H9 (cell line): ENCODE measurements at regions not wholly inside any gene's neighbourhood (a gene's known extent, or its start where the extent isn't known, plus 50 kb on each side); places are given as distances from the start of the nearest gene placed in this dataset.
"Not testable (repeated sequence)": the region's sequence is repeated elsewhere in the genome, so short reads cannot be mapped to it uniquely, and the experiment has no call there.

Experiments
- DNase-seq: peaks from one replicate; pipeline ENCODE4 v3.0.0-alpha.2; 2017
- H2AFZ ChIP-seq: one replicate; pipeline ENCODE4 v1.6.1; 2013; ENCODE audit warnings: mild to moderate bottlenecking, low read length, control low read depth, moderate library complexity
- H2AK5ac ChIP-seq: 2 replicates; pipeline ENCODE4 v1.6.1; 2013; ENCODE audit warnings: low read length, control low read depth, mixed read lengths; ENCODE audit not compliant: insufficient read length
- H2BK120ac ChIP-seq: one replicate; pipeline ENCODE4 v1.6.1; 2013; ENCODE audit warnings: low read depth, mild to moderate bottlenecking, low read length, control low read depth, inconsistent platforms; ENCODE audit not compliant: poor library complexity, severe bottlenecking
- H2BK12ac ChIP-seq: 2 replicates; pipeline ENCODE4 v1.6.1; 2013; ENCODE audit warnings: low read length, control low read depth, mixed read lengths, low read depth; ENCODE audit not compliant: insufficient read length
- H2BK15ac ChIP-seq: 2 replicates; pipeline ENCODE4 v1.6.1; 2013; ENCODE audit warnings: low read depth, low read length, control low read depth
- H2BK20ac ChIP-seq: one replicate; pipeline ENCODE4 v1.6.1; 2013; ENCODE audit warnings: low read depth, mild to moderate bottlenecking, low read length, control low read depth, inconsistent platforms; ENCODE audit not compliant: poor library complexity, severe bottlenecking
- H2BK5ac ChIP-seq: 2 replicates; pipeline ENCODE4 v1.6.1; 2013; ENCODE audit warnings: low read length, control low read depth, mixed read lengths; ENCODE audit not compliant: insufficient read length
- H3K14ac ChIP-seq: 2 replicates; pipeline ENCODE4 v1.6.1; 2013; ENCODE audit warnings: low read length, control low read depth; ENCODE audit not compliant: insufficient read depth
- H3K18ac ChIP-seq: 2 replicates; pipeline ENCODE4 v1.6.1; 2013; ENCODE audit warnings: low read depth, mild to moderate bottlenecking, mixed read lengths, low read length, control low read depth; ENCODE audit not compliant: insufficient read length
- H3K23ac ChIP-seq: 2 replicates; pipeline ENCODE4 v1.6.1; 2013; ENCODE audit warnings: low read length, control low read depth, mixed read lengths, low read depth; ENCODE audit not compliant: insufficient read length
- H3K23me2 ChIP-seq: 2 replicates; pipeline ENCODE4 v1.6.1; 2013; ENCODE audit warnings: low read depth, mild to moderate bottlenecking, mixed read lengths, low read length, control low read depth; ENCODE audit not compliant: insufficient read length, poor library complexity, severe bottlenecking
- H3K27ac ChIP-seq: 2 replicates; pipeline ENCODE4 v1.5.1; 2013; ENCODE audit warnings: low read length, control low read depth, mixed read lengths, low read depth; ENCODE audit not compliant: insufficient read length
- H3K27me3 ChIP-seq: 2 replicates; pipeline ENCODE4 v1.6.1; 2013; ENCODE audit warnings: low read length, control low read depth, inconsistent platforms; ENCODE audit not compliant: insufficient read depth
- H3K4ac ChIP-seq: 2 replicates; pipeline ENCODE4 v1.6.1; 2013; ENCODE audit warnings: low read depth, mild to moderate bottlenecking, control low read depth, inconsistent platforms, low read length, moderate library complexity
- H3K4me1 ChIP-seq: 2 replicates; pipeline ENCODE4 v1.6.1; 2013; ENCODE audit warnings: low read length, control low read depth, inconsistent platforms; ENCODE audit not compliant: insufficient read depth
- H3K4me2 ChIP-seq: 2 replicates; pipeline ENCODE4 v1.6.1; 2013; ENCODE audit warnings: low read length, control low read depth, mixed read lengths; ENCODE audit not compliant: insufficient read length, insufficient read depth
- H3K56ac ChIP-seq: 2 replicates; pipeline ENCODE4 v1.6.1; 2013; ENCODE audit warnings: low read depth, mild to moderate bottlenecking, mixed read lengths, low read length, control low read depth; ENCODE audit not compliant: insufficient read length
- H3K79me1 ChIP-seq: 2 replicates; pipeline ENCODE4 v1.6.1; 2013; ENCODE audit warnings: low read depth, mild to moderate bottlenecking, moderate library complexity, low read length, control low read depth, inconsistent platforms; ENCODE audit not compliant: insufficient read depth, poor library complexity, severe bottlenecking
- H3K79me2 ChIP-seq: 2 replicates; pipeline ENCODE4 v1.6.1; 2013; ENCODE audit warnings: low read length, control low read depth, inconsistent platforms; ENCODE audit not compliant: insufficient read depth
- H3K9ac ChIP-seq: 2 replicates; pipeline ENCODE4 v1.6.1; 2013; ENCODE audit warnings: low read length, control low read depth, mixed read lengths; ENCODE audit not compliant: insufficient read length; ENCODE audit errors: extremely low read depth
- H3K9me3 ChIP-seq: one replicate; pipeline ENCODE4 v1.6.1; 2013; ENCODE audit warnings: low read depth, low read length, inconsistent platforms; ENCODE audit not compliant: control insufficient read depth
- H3T11ph ChIP-seq: one replicate; pipeline ENCODE4 v1.6.1; 2013; ENCODE audit warnings: mild to moderate bottlenecking, low read length, control low read depth, inconsistent platforms
- H4K20me1 ChIP-seq: one replicate; pipeline ENCODE4 v1.6.1; 2013; ENCODE audit not compliant: control insufficient read depth, insufficient read length, insufficient read depth
- H4K5ac ChIP-seq: 2 replicates; pipeline ENCODE4 v1.6.1; 2013; ENCODE audit warnings: low read depth, mild to moderate bottlenecking, mixed read lengths, low read length, control low read depth; ENCODE audit not compliant: insufficient read length
- H4K8ac ChIP-seq: replicated peaks from 2 replicates; pipeline ENCODE4 v1.6.1; 2013; ENCODE audit warnings: low read length, control low read depth, mixed read lengths, low read depth; ENCODE audit not compliant: insufficient read length
- H4K91ac ChIP-seq: 2 replicates; pipeline ENCODE4 v1.6.1; 2013; ENCODE audit warnings: low read depth, mild to moderate bottlenecking, moderate library complexity, mixed read lengths, low read length, control low read depth; ENCODE audit not compliant: insufficient read length
- H3K27ac Mint-ChIP-seq, 3 experiments: 2 replicates in 2 of 3; 3 replicates in 1 of 3; pipeline ENCODE4 v1.8.0; 2020 to 2021; ENCODE audit warnings: mixed read lengths in 3 of 3, mild to moderate bottlenecking in 1 of 3, moderate library complexity in 1 of 3
- H3K27me3 Mint-ChIP-seq: 2 replicates; pipeline ENCODE4 v1.8.0; 2021; ENCODE audit warnings: low read depth, mild to moderate bottlenecking, moderate library complexity, mixed read lengths
- H3K36me3 Mint-ChIP-seq, 3 experiments: 2 replicates in 2 of 3; 3 replicates in 1 of 3; pipeline ENCODE4 v1.8.0; 2020 to 2021; ENCODE audit warnings: low read depth in 3 of 3, mixed read lengths in 3 of 3; ENCODE audit not compliant: insufficient read depth in 1 of 3
- H3K4me1 Mint-ChIP-seq, 2 experiments: 2 replicates each; pipeline ENCODE4 v1.8.0; 2020; ENCODE audit warnings: mixed read lengths in 2 of 2
- H3K4me3 Mint-ChIP-seq, 2 experiments: 2 replicates in 1 of 2; 3 replicates in 1 of 2; pipeline ENCODE4 v1.8.0; 2020 to 2021; ENCODE audit warnings: mild to moderate bottlenecking in 2 of 2, mixed read lengths in 2 of 2, moderate library complexity in 1 of 2
- H3K9me3 Mint-ChIP-seq, 2 experiments: 2 replicates in 1 of 2; 3 replicates in 1 of 2; pipeline ENCODE4 v1.8.0; 2020; ENCODE audit warnings: mild to moderate bottlenecking in 2 of 2, mixed read lengths in 2 of 2, moderate library complexity in 1 of 2
- CTCF ChIP-seq: fragments of 200-600 bp; sonication (generic); conservative IDR thresholded peaks from 3 replicates; pipeline ENCODE4 v1.8.0; 2021; ENCODE audit warnings: antibody characterized with exemption, mild to moderate bottlenecking
- WGBS: extraction: QIAGEN DNeasy Blood & Tissue Kit; methylation state at CpG from one replicate; pipeline ENCODE4 v1.1.7; 2013; ENCODE audit warnings: missing lambda C conversion rate, low lambda C conversion rate, mixed read lengths; ENCODE audit not compliant: insufficient read length; ENCODE audit errors: extremely low coverage; 5-methylcytosine and 5-hydroxymethylcytosine counted together

DNA sequence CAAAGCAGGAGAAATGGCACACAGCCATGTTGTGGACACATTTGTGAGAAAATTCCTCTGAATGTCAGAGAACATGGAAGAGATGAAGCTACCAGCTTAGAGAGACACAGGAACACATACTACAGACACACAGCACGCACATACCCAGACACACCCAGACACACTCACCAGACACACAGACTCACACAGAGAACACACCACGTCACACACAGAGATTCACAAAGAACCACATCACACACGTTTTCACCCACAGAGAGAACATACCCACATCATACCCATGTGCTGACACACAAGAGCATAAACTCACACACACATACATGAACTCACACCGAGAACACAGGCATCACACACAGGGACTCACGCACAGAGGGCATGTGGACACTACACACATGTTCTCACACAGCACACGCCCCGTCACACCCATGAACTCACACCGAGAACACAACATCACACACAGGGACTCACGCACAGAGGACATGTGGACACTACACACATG is 124.9 kb downstream of the METRNL start:
- no peaks in the 10 kb centered on the region for H3K23me2 ChIP-seq
- H2AK5ac ChIP-seq: no peak overlapping the region
- no peak overlapping the region for H2BK5ac ChIP-seq
- H3K79me2 ChIP-seq: no peaks in the 10 kb centered on the region
- no peak overlapping the region for H3K4ac ChIP-seq
- H3K79me1 ChIP-seq: no peaks in the 10 kb centered on the region
- H3K9me3 ChIP-seq: peaks cover 13% of the 10 kb centered on the region
- H3K56ac ChIP-seq: no peak overlapping the region
- no peak for DNase-seq
- no peak overlapping the region for H3K27ac ChIP-seq
- peaks cover 2 to 4% of the 10 kb centered on the region in 2 experiments; a peak in 2 of 4 replicates for H3K4me1 Mint-ChIP-seq
- H3K4me2 ChIP-seq: no peak overlapping the region
- no peaks in the 10 kb centered on the region for H3K4me1 ChIP-seq
- no peak overlapping the region for H2AFZ ChIP-seq
- no peak overlapping the region for H4K5ac ChIP-seq
- H4K91ac ChIP-seq: no peak overlapping the region
- no peak overlapping the region for H2BK20ac ChIP-seq
- peaks cover 7 to 14% (median 12%) of the 10 kb centered on the region in 3 experiments for H3K36me3 Mint-ChIP-seq
- no peak overlapping the region for H3K14ac ChIP-seq
- no peaks in the 10 kb centered on the region for H4K20me1 ChIP-seq
- H3K18ac ChIP-seq: no peak overlapping the region
- H3K4me3 Mint-ChIP-seq: no peak overlapping the region
- no peak overlapping the region for H4K8ac ChIP-seq
- WGBS: no CpG with 5 or more reads among the region's 9 CpGs
- peaks cover 15% of the 10 kb centered on the region for H3K27me3 Mint-ChIP-seq
- no peak overlapping the region for H3T11ph ChIP-seq
- H3K9ac ChIP-seq: no peak overlapping the region
- peaks cover 46 to 69% of the 10 kb centered on the region in 2 experiments for H3K9me3 Mint-ChIP-seq
- H3K27ac Mint-ChIP-seq: no peak overlapping the region
- no peak for TF ChIP-seq CTCF
- no peak overlapping the region for H2BK120ac ChIP-seq
- H3K27me3 ChIP-seq: no peaks in the 10 kb centered on the region
- H3K23ac ChIP-seq: no peak overlapping the region
- H2BK15ac ChIP-seq: no peak overlapping the region
- H2BK12ac ChIP-seq: no peak overlapping the region

DNA sequence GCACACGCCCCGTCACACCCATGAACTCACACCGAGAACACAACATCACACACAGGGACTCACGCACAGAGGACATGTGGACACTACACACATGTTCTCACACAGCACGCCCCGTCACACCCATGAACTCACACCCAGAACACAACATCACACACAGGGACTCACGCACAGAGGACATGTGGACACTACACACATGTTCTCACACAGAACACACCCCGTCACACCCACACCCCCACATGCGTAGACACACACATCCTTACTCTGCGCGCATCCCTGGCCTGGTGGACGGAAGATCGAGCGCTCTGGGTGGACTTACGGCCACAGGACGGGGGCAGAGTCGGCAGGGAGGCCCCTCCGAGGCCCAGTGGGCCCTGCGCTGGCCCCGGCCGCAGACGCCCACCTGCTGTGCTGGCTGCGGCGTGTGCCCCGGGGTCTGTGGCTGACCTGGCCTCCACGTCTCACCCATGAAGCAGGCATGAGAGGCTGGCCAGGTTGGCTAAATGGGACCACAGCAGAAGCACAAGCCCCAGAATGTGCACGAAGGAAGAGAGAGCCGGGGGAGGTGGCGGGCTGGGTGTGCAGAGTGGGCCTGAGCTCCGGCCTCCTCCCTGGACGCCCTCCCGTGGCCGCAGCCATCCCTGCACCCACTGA is 125.5 kb downstream of the METRNL start:
- H3K4me3 Mint-ChIP-seq, H4K5ac ChIP-seq, H2BK15ac ChIP-seq, H2AK5ac ChIP-seq, H3T11ph ChIP-seq, H3K23me2 ChIP-seq, H2BK120ac ChIP-seq, H3K79me2 ChIP-seq, H3K23ac ChIP-seq, H4K91ac ChIP-seq, H2BK20ac ChIP-seq, H3K27ac Mint-ChIP-seq, H3K27me3 ChIP-seq, H3K4ac ChIP-seq, H2BK5ac ChIP-seq, H3K4me1 Mint-ChIP-seq, H3K27ac ChIP-seq, DNase-seq, H4K8ac ChIP-seq, H3K18ac ChIP-seq, H2BK12ac ChIP-seq, H3K9ac ChIP-seq, H3K14ac ChIP-seq, H3K79me1 ChIP-seq, H2AFZ ChIP-seq, H3K4me1 ChIP-seq, H4K20me1 ChIP-seq, H3K4me2 ChIP-seq, H3K56ac ChIP-seq: not testable (repeated sequence)
- Mint-ChIP-seq H3K27me3 (peaks cover 15% of the 10 kb centered on the region), H3K36me3 (peaks cover 7 to 14% (median 12%) of the 10 kb centered on the region in 3 experiments), H3K9me3 (peaks cover 43 to 63% of the 10 kb centered on the region in 2 experiments)
- WGBS: no CpG with 5 or more reads among the region's 33 CpGs
- H3K9me3 ChIP-seq: peaks cover 13% of the 10 kb centered on the region
